Mucosa of descending colon (tissue), 3 donors: ENCODE measurements at regions not wholly inside any gene's neighbourhood (a gene's known extent, or its start where the extent isn't known, plus 50 kb on each side); places are given as distances from the start of the nearest gene placed in this dataset.
A peak's percentile ranks its signal among the peaks of the same experiment; 100 is the strongest.

ENCODE experiments used
- ATAC-seq: fragments of 200-7000 bp; cut with Tn5 transposase; one replicate; pipeline ENCODE4 v1.9.1; 2020; ENCODE audit warnings: mild to moderate bottlenecking, moderate library complexity
- DNase-seq, 3 donors: peaks; one replicate each; pipeline ENCODE4 v3.0.0-alpha.2; 2020
- H3K36me3 ChIP-seq: fragments of 200-600 bp; one replicate; pipeline ENCODE4 v1.8.0; 2021; ENCODE audit warnings: low read depth, mild to moderate bottlenecking
- H3K4me1 ChIP-seq: fragments of 200-600 bp; one replicate; pipeline ENCODE4 v1.8.0; 2021; ENCODE audit warnings: low read depth, mild to moderate bottlenecking
- H3K4me3 ChIP-seq: fragments of 200-600 bp; one replicate; pipeline ENCODE4 v1.8.0; 2021; ENCODE audit warnings: mild to moderate bottlenecking
- H3K9me3 ChIP-seq: fragments of 200-600 bp; one replicate; pipeline ENCODE4 v1.8.0; 2021; ENCODE audit warnings: mild to moderate bottlenecking
- intact Hi-C, 2 donors: fragments of 100-400 bp; cut with DNase I in 1 of 2; cut with micrococcal nuclease in 1 of 2; formaldehyde crosslinking; loops; one replicate each; pipeline versions ENCODE4 v1.11.0 to v1.11.1; 2022; cut with DNase I, micrococcal nuclease
- TF ChIP-seq, protein P1 (sequence below): fragments of 200-600 bp; IDR thresholded peaks from one replicate; pipeline ENCODE4 v1.8.0; 2022; ENCODE audit warnings: antibody characterized with exemption, mild to moderate bottlenecking
- donor health status: DM: no; HTN: no; CAD: no; lungs with moderate emphysema.
- donor health status: DM: no; HTN: no; CAD: no.
- donor health status: DM: no; HTN: yes; CAD: no.

DNA sequence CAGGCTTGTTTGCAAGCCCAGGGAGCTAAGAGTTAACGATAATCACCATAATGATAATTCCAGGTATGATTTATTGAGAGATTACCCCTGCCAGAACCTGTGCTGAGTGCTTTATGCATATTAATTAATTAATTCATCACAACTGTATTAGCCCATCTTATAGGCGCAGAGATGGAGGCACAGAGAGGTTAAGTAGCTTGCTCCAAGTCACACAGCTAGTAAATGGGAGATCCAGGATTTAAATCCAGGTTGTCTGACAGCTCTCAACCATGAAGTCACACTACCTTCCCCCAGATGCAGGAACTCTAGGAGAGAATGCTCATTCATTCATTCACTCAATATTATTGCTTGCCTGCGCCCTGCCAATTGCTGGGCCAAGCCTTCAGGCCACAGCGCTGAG lies 84.5 kb downstream of the FAM241B start:
- Histone ChIP-seq H3K36me3 (no peaks in the 10 kb centered on the region), H3K9me3 (no peaks in the 10 kb centered on the region), H3K4me3 (no peak overlapping the region), H3K4me1 (no peaks in the 10 kb centered on the region)
- intact Hi-C loops = no loop called here
- DNase-seq (no peak), ATAC-seq (no peak)
- TF ChIP-seq, protein P1, sequence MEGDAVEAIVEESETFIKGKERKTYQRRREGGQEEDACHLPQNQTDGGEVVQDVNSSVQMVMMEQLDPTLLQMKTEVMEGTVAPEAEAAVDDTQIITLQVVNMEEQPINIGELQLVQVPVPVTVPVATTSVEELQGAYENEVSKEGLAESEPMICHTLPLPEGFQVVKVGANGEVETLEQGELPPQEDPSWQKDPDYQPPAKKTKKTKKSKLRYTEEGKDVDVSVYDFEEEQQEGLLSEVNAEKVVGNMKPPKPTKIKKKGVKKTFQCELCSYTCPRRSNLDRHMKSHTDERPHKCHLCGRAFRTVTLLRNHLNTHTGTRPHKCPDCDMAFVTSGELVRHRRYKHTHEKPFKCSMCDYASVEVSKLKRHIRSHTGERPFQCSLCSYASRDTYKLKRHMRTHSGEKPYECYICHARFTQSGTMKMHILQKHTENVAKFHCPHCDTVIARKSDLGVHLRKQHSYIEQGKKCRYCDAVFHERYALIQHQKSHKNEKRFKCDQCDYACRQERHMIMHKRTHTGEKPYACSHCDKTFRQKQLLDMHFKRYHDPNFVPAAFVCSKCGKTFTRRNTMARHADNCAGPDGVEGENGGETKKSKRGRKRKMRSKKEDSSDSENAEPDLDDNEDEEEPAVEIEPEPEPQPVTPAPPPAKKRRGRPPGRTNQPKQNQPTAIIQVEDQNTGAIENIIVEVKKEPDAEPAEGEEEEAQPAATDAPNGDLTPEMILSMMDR = no peak

DNA sequence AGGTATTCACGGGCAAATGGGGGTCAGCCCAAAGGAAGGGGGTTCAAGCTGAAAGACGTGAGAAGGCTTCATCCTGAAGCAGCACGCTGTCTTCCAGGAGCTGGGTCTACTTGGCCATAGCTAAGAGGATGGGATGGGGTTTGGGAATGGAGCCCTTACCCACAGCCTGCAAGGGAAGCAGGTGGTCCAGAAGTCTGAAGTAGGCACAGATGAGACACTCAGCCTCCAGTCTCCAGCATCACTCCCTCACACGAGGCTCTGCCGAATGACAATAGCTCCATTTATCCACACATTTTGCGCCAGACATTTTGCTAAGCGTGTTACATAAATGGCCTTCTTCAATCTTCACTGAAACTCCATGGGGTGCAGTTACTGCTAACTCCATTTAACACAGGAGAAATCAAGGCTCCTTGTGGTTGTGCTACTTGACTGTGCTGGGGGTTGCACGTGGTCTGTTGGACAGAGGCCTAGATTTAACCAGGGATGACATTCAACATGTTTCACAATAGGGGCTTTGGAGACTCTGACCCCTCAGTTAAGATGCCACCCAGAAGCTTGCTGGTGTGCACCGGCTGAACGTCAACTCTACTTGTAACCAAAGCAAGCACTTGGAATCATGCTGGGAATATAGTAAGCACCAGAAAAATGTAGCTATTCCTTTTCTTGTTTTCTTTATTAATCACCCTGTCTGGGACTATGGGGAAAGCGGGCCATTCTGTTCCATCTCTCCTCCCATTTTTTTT lies 85.3 kb downstream of the FAM241B start:
- Histone ChIP-seq H3K9me3 (no peaks in the 10 kb centered on the region), H3K36me3 (no peaks in the 10 kb centered on the region), H3K4me3 (no peak overlapping the region), H3K4me1 (no peaks in the 10 kb centered on the region)
- ATAC-seq = no peak
- TF ChIP-seq, protein P1 = no peak
- no peak for DNase-seq
- intact Hi-C loops = loop anchor here in 1 of 2 donors (5.0 kb wide), 1 partner anchor 73 kb away; no protein-coding TSS in a partner anchor

DNA sequence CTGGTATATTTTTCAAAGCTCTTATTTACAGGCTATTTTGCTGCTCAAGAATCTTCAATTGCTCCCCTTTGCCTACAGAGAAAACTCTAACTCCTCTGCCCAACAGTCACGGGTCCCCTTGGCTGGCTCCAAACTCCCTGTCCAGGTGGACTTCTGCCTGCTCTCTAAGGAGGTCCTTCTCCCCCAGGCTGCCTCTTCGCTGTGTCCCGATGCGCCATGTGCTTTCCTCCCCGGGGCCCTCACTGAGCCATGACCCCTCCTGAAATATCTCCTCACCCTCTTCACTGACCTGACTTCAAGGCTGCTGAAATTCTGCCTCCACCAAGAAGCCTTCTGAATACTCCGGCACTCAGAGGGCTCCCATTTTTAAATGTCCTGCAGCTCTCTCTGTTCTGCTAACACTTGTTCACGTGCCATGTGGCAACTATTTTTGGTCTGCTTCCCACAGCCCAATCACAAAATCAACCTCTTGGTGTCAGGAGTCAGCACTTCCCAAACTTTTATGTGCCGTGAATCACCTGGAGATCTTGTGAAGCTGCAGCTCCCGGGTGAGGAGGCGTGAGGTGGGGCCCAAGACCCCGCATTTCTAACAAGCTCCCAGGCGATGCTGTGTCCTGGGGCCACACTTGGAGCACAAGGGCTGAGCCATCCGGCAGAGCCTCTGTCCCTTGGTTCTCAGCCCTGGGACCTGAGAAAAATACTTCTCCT lies 85.7 kb upstream of the COL13A1 start:
- ATAC-seq = no peak
- no peaks in the 10 kb centered on the region for H3K36me3 ChIP-seq
- H3K9me3 ChIP-seq = no peaks in the 10 kb centered on the region
- TF ChIP-seq, protein P1 = no peak
- H3K4me3 ChIP-seq = no peak overlapping the region
- intact Hi-C loops = loop anchor here (2.0 to 5.0 kb wide), 2 partner anchors 69 to 74 kb away; no protein-coding TSS in a partner anchor
- no peak for DNase-seq
- H3K4me1 ChIP-seq = no peaks in the 10 kb centered on the region

DNA sequence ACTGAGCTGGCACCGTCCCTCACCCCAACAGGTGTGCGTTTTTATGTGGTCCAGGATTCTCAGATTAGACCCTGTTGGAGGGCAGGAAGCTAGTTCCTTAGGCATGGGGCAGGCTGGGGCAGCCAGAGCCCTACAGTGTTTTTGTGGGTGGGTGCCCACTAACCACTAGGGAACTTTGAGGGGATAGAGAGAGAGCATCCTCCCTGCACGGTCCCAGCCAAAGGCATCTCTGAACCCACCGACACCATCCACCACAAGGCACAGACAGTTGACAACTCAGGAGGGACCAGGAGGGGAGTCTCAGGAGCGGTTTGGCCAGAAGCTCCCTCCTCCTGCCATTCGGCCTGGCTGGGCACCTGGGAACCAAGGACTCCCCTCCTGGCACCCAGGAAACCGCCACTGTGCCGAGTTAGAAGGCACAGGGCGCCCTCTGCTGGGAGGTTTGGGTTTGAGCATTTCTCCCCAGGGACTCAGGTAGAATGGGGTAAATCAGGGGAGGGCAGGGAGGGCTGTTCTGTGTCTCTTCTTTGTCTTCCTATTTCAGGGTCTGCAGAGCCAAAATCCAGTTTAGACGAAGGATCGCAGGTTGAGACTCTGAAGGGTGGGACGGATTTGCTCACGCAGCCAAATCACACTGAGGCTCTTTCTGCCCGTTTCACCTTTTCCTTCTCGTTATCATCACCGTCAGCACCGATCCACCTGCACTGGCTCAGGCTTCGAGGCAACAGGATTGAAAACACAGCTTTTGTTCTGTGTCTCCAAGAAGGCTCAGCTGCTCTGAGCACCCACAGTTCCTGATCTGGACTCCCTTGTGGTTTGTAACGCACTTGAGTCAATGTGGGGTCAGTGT lies 84.8 kb upstream of the COL13A1 start:
- Histone ChIP-seq H3K9me3 (no peaks in the 10 kb centered on the region), H3K36me3 (no peaks in the 10 kb centered on the region), H3K4me1 (no peaks in the 10 kb centered on the region), H3K4me3 (no peak overlapping the region)
- intact Hi-C loops = loop anchor here (2.0 to 5.0 kb wide), 2 partner anchors 70 to 75 kb away; no protein-coding TSS in a partner anchor
- DNase-seq (peak in 2 of 3 donors; percentile 71 to 80), ATAC-seq (peak; percentile 86)
- TF ChIP-seq, protein P1 = peak; percentile 35

DNA sequence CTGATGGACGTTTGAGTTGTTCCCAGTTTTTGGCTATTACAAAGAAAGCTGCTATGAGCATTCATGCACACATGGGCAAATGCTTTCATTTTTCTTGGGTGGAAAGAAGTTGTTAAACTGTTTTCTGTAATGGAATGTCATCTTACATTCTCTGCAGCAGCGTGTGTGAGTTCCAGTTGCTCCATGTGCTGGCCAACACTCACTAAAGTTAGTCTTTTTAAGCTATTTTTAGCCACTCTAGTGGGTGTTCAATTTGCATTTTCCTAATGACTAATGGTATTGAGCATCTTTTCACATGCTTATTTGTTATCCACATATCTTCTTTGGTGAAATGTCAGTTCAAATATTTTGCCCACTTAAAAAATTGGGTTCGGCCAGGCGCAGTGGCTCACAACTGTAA lies 82.8 kb upstream of the COL13A1 start:
- Histone ChIP-seq H3K36me3 (no peaks in the 10 kb centered on the region), H3K9me3 (no peaks in the 10 kb centered on the region), H3K4me1 (no peaks in the 10 kb centered on the region), H3K4me3 (no peak overlapping the region)
- TF ChIP-seq, protein P1 = no peak
- ATAC-seq (no peak), DNase-seq (no peak)
- intact Hi-C loops = loop anchor here in 1 of 2 donors (5.0 kb wide), 1 partner anchor 77 kb away; no protein-coding TSS in a partner anchor
